ENCODE measurements at regions not wholly inside any gene's neighbourhood (a gene's known extent, or its start where the extent isn't known, plus 50 kb on each side); places are given as distances from the start of the nearest gene placed in this dataset.

DNA sequence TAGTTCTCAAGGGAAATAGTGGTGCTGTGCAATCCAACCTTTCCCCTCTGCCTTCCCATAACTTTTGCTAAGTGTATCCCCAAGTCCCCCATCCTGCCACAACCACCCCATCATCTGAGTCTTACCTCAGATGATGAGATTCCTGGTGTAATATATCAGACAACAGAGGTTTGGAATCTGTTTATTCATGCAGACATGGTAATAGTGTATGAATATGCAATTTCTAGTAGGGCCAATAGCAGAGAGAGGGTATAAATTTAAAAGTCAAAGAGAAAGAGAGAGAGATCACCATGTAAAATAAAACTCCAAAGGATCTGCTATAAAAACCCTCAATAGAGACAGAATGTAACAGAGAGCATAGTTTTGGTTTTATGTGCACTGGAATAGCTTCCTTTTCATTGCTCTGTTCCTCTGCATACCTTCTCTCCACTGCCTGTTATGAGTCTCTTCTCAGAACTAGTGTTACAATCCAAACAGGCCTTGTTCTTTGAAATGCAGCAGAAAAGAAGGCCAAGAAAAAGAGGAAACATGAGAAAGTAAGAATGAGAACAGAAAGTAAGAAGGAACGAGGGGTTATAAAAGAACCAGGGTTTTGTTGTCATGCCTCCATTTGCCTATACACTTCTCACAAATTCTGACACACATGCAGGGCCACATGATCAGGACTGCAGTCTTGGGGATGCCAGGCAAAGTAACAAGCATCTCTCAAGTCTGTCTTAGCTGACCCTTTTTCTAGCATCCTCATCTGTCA lies 278.0 kb downstream of the CETN3 start:
- H4K20me1 ChIP-seq (ENCODE audit: insufficient read depth, low read length) = no peaks in the 10 kb centered on the region
- no peak overlapping the region for H3K27ac Mint-ChIP-seq (ENCODE audit: unreplicated experiment)
- peaks cover 6% of the 10 kb centered on the region for H3K4me1 Mint-ChIP-seq (ENCODE audit: low read depth, unreplicated experiment)
- H3K9me3 Mint-ChIP-seq (ENCODE audit: unreplicated experiment) = no peaks in the 10 kb centered on the region
- H3K36me3 Mint-ChIP-seq (ENCODE audit: low read depth, unreplicated experiment) = no peaks in the 10 kb centered on the region
- no peaks in the 10 kb centered on the region for H3K27me3 ChIP-seq (ENCODE audit: insufficient read depth, low read length)
- no peak overlapping the region for H3K4me3 Mint-ChIP-seq (ENCODE audit: unreplicated experiment)
- DNase-seq (ENCODE audit: low read depth) = peak; percentile 31
- H3K4me1 ChIP-seq (ENCODE audit: insufficient read depth, low read length) = peaks cover 16% of the 10 kb centered on the region
- H3K4me3 ChIP-seq (ENCODE audit: insufficient read depth, low read depth, low read length) = no peak overlapping the region
- no peak for FAIRE-seq
- H3K79me2 ChIP-seq (ENCODE audit: insufficient read depth, low read length) = no peaks in the 10 kb centered on the region
- H2AFZ ChIP-seq (ENCODE audit: low read depth, low read length) = peak overlapping the region; percentile 55
- TF ChIP-seq CTCF (IDR thresholded peaks at IDR 0.05; ENCODE audit: insufficient read depth, low read depth, low read length) (no peak), EZH2 (IDR thresholded peaks at IDR 0.05; ENCODE audit: insufficient read depth, low read length) (no peak)
- no peaks in the 10 kb centered on the region for H3K27me3 Mint-ChIP-seq (ENCODE audit: low read depth, unreplicated experiment)
- no peak overlapping the region for H3K9ac ChIP-seq (ENCODE audit: low read length)
- no peak overlapping the region for H3K27ac ChIP-seq (ENCODE audit: low read depth, low read length)
- H3K4me2 ChIP-seq (ENCODE audit: low read length) = no peak overlapping the region
- no peaks in the 10 kb centered on the region for H3K36me3 ChIP-seq (ENCODE audit: insufficient read depth, low read length)
- no peaks in the 10 kb centered on the region for H3K9me3 ChIP-seq (ENCODE audit: insufficient read depth, low read depth, low read length)

- Mint-ChIP-seq H3K27ac (ENCODE audit: unreplicated experiment) (no peak overlapping the region), H3K36me3 (ENCODE audit: low read depth, unreplicated experiment) (no peaks in the 10 kb centered on the region), H3K4me3 (ENCODE audit: unreplicated experiment) (no peak overlapping the region), H3K9me3 (ENCODE audit: unreplicated experiment) (no peaks in the 10 kb centered on the region), H3K27me3 (ENCODE audit: low read depth, unreplicated experiment) (no peaks in the 10 kb centered on the region), H3K4me1 (ENCODE audit: low read depth, unreplicated experiment) (peaks cover 6% of the 10 kb centered on the region)
- H3K27ac ChIP-seq (ENCODE audit: low read depth, low read length) = no peak overlapping the region
- no peaks in the 10 kb centered on the region for H3K27me3 ChIP-seq (ENCODE audit: insufficient read depth, low read length)
- no peak overlapping the region for H2AFZ ChIP-seq (ENCODE audit: low read depth, low read length)
- H3K79me2 ChIP-seq (ENCODE audit: insufficient read depth, low read length) = no peaks in the 10 kb centered on the region
- H4K20me1 ChIP-seq (ENCODE audit: insufficient read depth, low read length) = no peaks in the 10 kb centered on the region
- no peaks in the 10 kb centered on the region for H3K36me3 ChIP-seq (ENCODE audit: insufficient read depth, low read length)
- no peak overlapping the region for H3K9ac ChIP-seq (ENCODE audit: low read length)
- no peaks in the 10 kb centered on the region for H3K4me1 ChIP-seq (ENCODE audit: insufficient read depth, low read length)
- H3K9me3 ChIP-seq (ENCODE audit: insufficient read depth, low read depth, low read length) = no peaks in the 10 kb centered on the region
- DNase-seq (ENCODE audit: low read depth) (no peak), FAIRE-seq (no peak)
- H3K4me2 ChIP-seq (ENCODE audit: low read length) = no peak overlapping the region
- no peak overlapping the region for H3K4me3 ChIP-seq (ENCODE audit: insufficient read depth, low read depth, low read length)
- TF ChIP-seq CTCF (IDR thresholded peaks at IDR 0.05; ENCODE audit: insufficient read depth, low read depth, low read length) = no peak
These were observed 281.0 kb downstream of the CETN3 start for GRCh38 chr5:90128551-90128950.

DNA sequence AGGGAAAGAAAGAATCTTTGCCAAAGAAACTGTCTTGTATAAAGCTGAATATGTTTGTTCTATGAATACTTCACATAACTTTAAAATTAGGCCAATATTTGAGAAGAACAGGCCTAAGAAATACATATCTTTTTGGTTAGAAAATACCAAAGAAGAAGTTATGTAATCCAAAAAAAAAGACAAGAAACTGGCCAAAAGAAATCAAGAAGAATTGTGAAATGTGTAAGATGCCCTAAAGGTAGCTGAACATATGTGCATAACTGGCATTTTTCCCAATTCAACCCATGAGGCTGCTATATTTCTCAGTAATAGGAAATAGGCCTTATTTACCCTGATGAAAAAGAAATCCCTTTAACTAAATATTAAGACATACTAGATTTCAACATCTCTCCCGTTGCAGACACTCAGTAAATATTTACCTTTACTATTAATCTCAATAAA lies 290.0 kb downstream of the CETN3 start:
- Histone ChIP-seq H3K4me1 (ENCODE audit: insufficient read depth, low read length) (no peaks in the 10 kb centered on the region), H3K36me3 (ENCODE audit: insufficient read depth, low read length) (no peaks in the 10 kb centered on the region), H4K20me1 (ENCODE audit: insufficient read depth, low read length) (no peaks in the 10 kb centered on the region), H3K27me3 (ENCODE audit: insufficient read depth, low read length) (no peaks in the 10 kb centered on the region), H3K4me3 (ENCODE audit: insufficient read depth, low read depth, low read length) (no peak overlapping the region), H3K79me2 (ENCODE audit: insufficient read depth, low read length) (no peaks in the 10 kb centered on the region), H3K4me2 (ENCODE audit: low read length) (no peak overlapping the region), H3K27ac (ENCODE audit: low read depth, low read length) (no peak overlapping the region), H3K9me3 (ENCODE audit: insufficient read depth, low read depth, low read length) (no peaks in the 10 kb centered on the region), H2AFZ (ENCODE audit: low read depth, low read length) (no peak overlapping the region), H3K9ac (ENCODE audit: low read length) (no peak overlapping the region)
- no peaks in the 10 kb centered on the region for H3K4me1 Mint-ChIP-seq (ENCODE audit: low read depth, unreplicated experiment)
- no peaks in the 10 kb centered on the region for H3K36me3 Mint-ChIP-seq (ENCODE audit: low read depth, unreplicated experiment)
- TF ChIP-seq EZH2 (IDR thresholded peaks at IDR 0.05; ENCODE audit: insufficient read depth, low read length) = no peak
- TF ChIP-seq CTCF (IDR thresholded peaks at IDR 0.05; ENCODE audit: insufficient read depth, low read depth, low read length) = no peak
- FAIRE-seq (no peak), DNase-seq (ENCODE audit: low read depth) (no peak)
- H3K27ac Mint-ChIP-seq (ENCODE audit: unreplicated experiment) = no peak overlapping the region
- H3K4me3 Mint-ChIP-seq (ENCODE audit: unreplicated experiment) = no peak overlapping the region
- no peaks in the 10 kb centered on the region for H3K9me3 Mint-ChIP-seq (ENCODE audit: unreplicated experiment)
- no peaks in the 10 kb centered on the region for H3K27me3 Mint-ChIP-seq (ENCODE audit: low read depth, unreplicated experiment)
